Mucosa of descending colon (tissue), 3 donors: ENCODE measurements at regions not wholly inside any gene's neighbourhood (a gene's known extent, or its start where the extent isn't known, plus 50 kb on each side); places are given as distances from the start of the nearest gene placed in this dataset.

Experiments
- ATAC-seq: fragments of 200-7000 bp; cut with Tn5 transposase; one replicate; pipeline ENCODE4 v1.9.1; 2020; ENCODE audit warnings: mild to moderate bottlenecking, moderate library complexity
- DNase-seq, 3 donors: peaks; one replicate each; pipeline ENCODE4 v3.0.0-alpha.2; 2020
- H3K36me3 ChIP-seq: fragments of 200-600 bp; one replicate; pipeline ENCODE4 v1.8.0; 2021; ENCODE audit warnings: low read depth, mild to moderate bottlenecking
- H3K4me1 ChIP-seq: fragments of 200-600 bp; one replicate; pipeline ENCODE4 v1.8.0; 2021; ENCODE audit warnings: low read depth, mild to moderate bottlenecking
- H3K4me3 ChIP-seq: fragments of 200-600 bp; one replicate; pipeline ENCODE4 v1.8.0; 2021; ENCODE audit warnings: mild to moderate bottlenecking
- H3K9me3 ChIP-seq: fragments of 200-600 bp; one replicate; pipeline ENCODE4 v1.8.0; 2021; ENCODE audit warnings: mild to moderate bottlenecking
- intact Hi-C, 2 donors: fragments of 100-400 bp; cut with DNase I in 1 of 2; cut with micrococcal nuclease in 1 of 2; formaldehyde crosslinking; loops; one replicate each; pipeline versions ENCODE4 v1.11.0 to v1.11.1; 2022; cut with DNase I, micrococcal nuclease
- TF ChIP-seq, protein P1 (sequence below): fragments of 200-600 bp; IDR thresholded peaks from one replicate; pipeline ENCODE4 v1.8.0; 2022; ENCODE audit warnings: antibody characterized with exemption, mild to moderate bottlenecking
- donor health status: DM: no; HTN: no; CAD: no; lungs with moderate emphysema.
- donor health status: DM: no; HTN: no; CAD: no.
- donor health status: DM: no; HTN: yes; CAD: no.

DNA sequence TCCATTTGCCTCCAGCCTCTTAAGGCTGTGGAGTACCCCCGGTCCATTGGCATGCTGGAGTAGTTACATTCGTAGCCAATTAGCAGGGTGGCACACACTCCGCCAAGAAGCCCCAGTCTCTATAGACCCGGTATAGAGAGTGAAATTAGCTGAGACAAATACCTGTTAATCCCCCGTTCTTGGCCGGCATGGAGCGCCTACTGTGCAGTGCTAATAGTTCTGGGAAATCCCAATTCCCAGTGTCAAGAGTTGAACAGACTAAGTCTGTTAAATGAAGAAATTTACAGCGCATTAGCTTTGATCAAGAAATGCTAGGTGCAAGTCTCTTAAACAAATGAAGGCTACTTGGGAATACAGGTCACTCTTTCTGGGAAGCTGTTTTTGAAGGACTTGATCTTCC, 127.8 kb upstream of the ARX start:
- Histone ChIP-seq H3K4me3 (no peak overlapping the region), H3K4me1 (no peaks in the 10 kb centered on the region), H3K36me3 (no peaks in the 10 kb centered on the region), H3K9me3 (no peaks in the 10 kb centered on the region)
- TF ChIP-seq, protein P1, sequence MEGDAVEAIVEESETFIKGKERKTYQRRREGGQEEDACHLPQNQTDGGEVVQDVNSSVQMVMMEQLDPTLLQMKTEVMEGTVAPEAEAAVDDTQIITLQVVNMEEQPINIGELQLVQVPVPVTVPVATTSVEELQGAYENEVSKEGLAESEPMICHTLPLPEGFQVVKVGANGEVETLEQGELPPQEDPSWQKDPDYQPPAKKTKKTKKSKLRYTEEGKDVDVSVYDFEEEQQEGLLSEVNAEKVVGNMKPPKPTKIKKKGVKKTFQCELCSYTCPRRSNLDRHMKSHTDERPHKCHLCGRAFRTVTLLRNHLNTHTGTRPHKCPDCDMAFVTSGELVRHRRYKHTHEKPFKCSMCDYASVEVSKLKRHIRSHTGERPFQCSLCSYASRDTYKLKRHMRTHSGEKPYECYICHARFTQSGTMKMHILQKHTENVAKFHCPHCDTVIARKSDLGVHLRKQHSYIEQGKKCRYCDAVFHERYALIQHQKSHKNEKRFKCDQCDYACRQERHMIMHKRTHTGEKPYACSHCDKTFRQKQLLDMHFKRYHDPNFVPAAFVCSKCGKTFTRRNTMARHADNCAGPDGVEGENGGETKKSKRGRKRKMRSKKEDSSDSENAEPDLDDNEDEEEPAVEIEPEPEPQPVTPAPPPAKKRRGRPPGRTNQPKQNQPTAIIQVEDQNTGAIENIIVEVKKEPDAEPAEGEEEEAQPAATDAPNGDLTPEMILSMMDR, result no peak
- DNase-seq (no peak), ATAC-seq (no peak)
- intact Hi-C loops, result no loop called here

DNA sequence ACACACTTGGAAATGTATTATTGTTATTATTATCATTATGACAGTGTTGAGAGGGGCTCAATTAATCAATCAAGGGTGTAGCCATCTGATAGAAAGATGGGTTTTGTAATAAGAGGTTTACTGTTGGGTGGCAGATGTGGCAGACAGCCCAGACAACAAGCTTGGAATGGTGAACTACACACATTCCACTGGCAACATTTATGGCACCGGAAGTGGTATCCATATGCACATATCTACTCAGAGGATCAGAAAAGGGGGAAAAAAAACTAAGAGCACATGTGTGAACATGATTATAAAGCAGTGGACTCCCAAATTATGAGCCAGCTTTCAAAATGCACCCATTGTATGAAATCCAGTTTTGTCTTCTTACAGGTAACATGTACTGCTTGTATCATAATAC, 125.9 kb upstream of the ARX start:
- Histone ChIP-seq H3K36me3 (no peaks in the 10 kb centered on the region), H3K9me3 (no peaks in the 10 kb centered on the region), H3K4me3 (no peak overlapping the region), H3K4me1 (no peaks in the 10 kb centered on the region)
- intact Hi-C loops, result no loop called here
- no peak for DNase-seq
- ATAC-seq, result no peak
- TF ChIP-seq, protein P1, result no peak

DNA sequence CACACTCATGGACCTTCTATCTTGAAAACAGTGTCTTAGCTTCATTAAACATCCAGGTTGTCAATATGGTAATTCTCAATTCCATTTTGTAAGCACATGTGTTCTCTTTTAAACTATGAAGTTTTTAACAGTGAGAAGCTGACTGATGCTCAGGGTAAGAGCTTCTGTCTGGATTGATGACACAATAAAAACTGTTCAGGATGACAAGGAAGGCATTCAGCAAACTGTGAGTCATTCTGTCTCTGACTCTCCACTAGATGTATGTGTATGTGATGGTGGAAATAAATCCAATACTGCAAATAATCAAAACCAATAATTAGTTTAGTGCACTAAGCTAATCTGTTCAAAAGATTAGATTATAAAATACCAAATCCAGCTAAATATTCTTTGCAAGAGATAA, 115.3 kb upstream of the ARX start:
- no peaks in the 10 kb centered on the region for H3K36me3 ChIP-seq
- intact Hi-C loops, result no loop called here
- no peak for DNase-seq
- H3K4me3 ChIP-seq, result no peak overlapping the region
- H3K4me1 ChIP-seq, result no peaks in the 10 kb centered on the region
- no peak for ATAC-seq
- TF ChIP-seq, protein P1, result no peak
- H3K9me3 ChIP-seq, result no peaks in the 10 kb centered on the region

DNA sequence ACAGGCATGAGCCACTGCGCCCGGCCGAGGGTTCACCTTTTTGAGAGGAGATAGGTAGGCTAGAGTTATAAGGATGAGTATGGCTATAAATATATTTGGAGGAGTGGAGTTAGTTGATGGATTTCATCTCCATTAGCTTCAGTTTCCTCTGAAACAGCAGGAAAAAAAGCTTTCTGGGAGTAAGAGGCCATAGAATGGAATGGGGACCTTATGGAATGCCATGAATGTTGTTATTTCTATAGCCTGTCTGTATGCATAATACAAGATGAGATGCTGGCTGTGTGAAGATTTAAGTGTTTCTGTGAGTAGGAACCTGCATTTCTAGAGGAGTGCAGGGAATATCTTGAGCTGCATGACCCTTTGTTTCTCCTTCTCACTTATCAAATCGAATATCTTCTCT, 114.9 kb upstream of the ARX start:
- no peak overlapping the region for H3K4me3 ChIP-seq
- H3K4me1 ChIP-seq, result no peaks in the 10 kb centered on the region
- no peak for ATAC-seq
- intact Hi-C loops, result no loop called here
- no peaks in the 10 kb centered on the region for H3K36me3 ChIP-seq
- no peak for DNase-seq
- TF ChIP-seq, protein P1, result no peak
- H3K9me3 ChIP-seq, result no peaks in the 10 kb centered on the region

DNA sequence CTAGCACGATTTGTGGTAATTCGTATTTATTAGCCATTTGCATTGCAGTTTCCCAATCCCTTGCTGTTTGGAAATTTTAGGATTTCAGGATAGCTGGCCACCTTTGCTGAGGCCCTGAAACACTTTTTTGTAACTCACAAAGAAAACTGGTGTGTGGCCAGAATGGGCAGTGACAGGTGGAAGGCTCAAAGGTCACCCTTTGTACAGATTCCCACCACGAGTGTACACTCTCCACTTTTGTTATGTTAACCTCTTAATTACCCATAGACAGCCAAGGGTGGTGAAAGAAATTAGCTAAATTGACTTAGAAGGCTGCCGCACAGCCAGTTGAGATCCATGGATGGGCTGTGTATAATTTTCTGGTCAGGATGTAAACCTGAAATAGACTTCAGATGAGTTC, 109.7 kb upstream of the ARX start:
- no peak for ATAC-seq
- TF ChIP-seq, protein P1, result no peak
- H3K36me3 ChIP-seq, result no peaks in the 10 kb centered on the region
- H3K4me1 ChIP-seq, result no peaks in the 10 kb centered on the region
- intact Hi-C loops, result no loop called here
- H3K9me3 ChIP-seq, result no peaks in the 10 kb centered on the region
- no peak for DNase-seq
- H3K4me3 ChIP-seq, result no peak overlapping the region

DNA sequence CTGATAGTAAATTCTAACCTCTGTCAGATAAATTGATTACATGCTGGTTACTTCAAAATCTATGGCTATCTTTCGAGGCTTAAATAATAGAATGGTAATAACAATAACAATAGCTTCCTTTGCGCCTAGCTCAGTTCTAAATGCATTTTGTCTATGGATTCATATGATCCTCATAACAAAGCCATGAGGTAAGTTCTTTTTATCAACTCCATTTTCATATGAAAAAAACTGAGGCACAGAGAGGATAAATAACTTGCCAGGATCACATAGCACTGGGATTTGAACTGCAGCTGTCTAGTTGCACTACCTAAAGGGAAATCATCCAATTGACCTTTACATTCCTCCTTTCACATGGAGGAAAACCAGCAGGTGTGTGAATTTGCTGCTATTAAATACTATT, 108.6 kb upstream of the ARX start:
- intact Hi-C loops, result no loop called here
- Histone ChIP-seq H3K9me3 (no peaks in the 10 kb centered on the region), H3K4me1 (no peaks in the 10 kb centered on the region), H3K36me3 (no peaks in the 10 kb centered on the region), H3K4me3 (no peak overlapping the region)
- TF ChIP-seq, protein P1, result no peak
- ATAC-seq (no peak), DNase-seq (no peak)
